ENCODE measurements at regions not wholly inside any gene's neighbourhood (a gene's known extent, or its start where the extent isn't known, plus 50 kb on each side); places are given as distances from the start of the nearest gene placed in this dataset.
"Not testable (repeated sequence)": the region's sequence is repeated elsewhere in the genome, so short reads cannot be mapped to it uniquely, and the experiment has no call there.

DNA sequence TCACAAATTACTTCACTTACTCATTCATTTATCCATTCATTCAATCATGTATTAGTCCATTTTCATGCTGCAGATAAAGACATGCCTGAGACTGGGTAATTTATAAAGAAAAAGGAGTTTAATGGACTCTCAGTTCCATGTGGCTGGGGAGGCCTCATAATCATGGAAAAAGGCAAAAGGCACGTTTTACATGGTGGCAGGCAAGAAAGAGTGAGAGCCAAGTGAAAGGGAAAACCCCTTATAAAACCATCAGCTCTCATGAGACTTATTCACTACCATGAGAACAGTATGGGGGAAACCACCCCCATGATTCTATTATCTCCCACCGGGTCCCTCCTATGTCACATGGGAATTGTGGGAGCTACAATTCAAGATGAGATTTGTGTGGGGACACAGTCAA, 452.0 kb downstream of the MIAT start:
- in situ Hi-C loops (cut with MboI; ENCODE audit: low sequenced_read_pairs) = not testable (repeated sequence)

DNA sequence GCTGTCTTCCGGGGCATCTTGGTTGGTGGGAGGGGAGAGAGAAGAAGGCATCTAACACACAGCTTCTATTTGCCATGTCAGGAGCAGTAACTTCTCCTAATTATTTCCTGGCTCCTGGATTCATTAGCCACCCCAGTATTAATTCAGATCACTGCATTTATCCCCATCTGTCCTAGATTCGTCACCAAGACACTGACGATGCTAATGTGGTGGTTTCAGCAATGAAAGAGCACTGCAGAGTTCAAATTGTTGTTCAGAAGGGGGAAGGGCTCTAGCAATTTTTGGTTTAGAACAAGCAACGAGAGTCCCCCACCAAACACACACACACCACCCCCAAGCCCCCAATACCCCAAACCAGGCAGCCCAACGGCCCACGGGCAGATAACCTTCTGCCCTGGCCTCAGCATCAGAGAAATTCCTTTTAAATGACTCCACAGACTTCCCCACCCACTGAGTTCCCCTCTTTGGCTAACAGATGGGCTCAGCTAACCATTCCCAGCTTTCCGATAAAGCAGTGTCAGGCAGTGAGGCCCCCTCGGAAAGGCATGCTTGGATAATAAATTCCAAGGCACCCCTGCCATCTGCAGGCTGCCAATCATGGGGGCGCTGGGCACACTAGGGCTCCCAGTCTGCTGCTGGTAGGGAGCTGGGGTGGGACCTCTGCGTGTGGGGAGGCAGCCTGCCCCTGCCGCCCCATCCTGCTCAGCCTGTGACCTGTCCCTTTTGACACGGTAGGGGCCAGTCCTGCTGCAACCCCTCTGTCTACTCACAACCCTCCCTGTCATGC, 453.5 kb downstream of the MIAT start:
- in situ Hi-C loops (cut with MboI; ENCODE audit: low sequenced_read_pairs) = no loop called here

DNA sequence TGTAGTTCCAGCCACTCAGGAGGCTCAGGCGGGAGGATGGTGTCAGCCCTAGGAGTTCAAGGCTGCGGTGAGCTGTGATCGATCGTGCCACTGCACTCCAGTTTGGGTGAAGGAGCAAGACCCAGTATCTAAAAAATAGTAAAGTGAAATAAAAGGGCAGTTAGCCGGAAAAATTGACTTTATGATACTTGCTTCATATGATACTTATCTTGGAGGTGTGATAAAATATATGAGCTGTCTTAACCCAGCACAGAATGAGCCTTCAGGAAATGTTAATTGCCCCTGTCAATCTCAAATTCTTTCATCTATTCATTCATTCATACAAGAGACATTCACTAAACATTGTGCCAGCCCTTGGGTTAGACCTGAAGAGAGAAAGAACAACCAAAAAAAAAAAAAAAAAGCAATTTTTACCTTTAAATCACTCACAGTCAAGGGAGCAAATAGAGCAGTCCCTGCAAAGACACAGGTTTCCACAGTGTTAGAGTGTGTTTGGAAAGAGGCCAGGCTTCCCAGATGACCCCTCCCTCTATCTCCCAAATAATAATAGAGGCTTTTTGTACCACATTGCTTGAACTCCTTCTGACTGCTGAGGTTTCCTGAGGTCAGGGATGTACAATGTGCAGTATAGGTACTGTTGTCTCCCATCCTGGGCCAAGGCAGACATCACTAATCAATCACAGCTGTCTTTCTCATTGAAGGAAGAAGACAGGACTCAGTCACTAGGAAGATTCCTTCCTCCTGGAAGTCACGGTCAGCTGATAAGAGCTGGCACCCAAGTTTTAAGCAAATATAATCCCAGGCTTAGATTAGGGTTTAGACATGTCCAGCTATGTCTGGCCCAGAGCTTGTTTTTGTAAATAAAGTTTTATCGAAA, 454.6 kb downstream of the MIAT start:
- in situ Hi-C loops (cut with MboI; ENCODE audit: low sequenced_read_pairs) = no loop called here

DNA sequence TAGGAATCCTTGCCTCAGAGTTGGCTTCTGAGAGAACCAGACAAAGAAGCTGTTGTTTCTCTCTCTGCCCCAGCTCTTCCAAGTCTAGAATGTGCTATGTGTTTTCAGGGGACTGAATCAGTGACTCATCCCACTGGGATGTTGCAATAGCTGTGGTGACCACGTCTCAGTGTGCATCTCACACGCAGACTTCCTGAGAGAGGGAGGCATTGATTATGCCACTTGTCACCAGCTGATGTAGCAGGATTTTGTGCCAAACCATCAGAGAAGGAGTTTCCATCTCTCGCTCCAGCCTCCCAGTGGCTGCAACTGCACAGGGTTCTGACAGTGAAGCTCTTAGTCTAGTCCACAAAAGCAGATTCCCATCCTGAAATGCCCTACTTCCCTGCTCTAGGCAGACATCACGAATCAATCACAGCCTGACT, 455.8 kb downstream of the MIAT start:
- in situ Hi-C loops (cut with MboI; ENCODE audit: low sequenced_read_pairs) = no loop called here

DNA sequence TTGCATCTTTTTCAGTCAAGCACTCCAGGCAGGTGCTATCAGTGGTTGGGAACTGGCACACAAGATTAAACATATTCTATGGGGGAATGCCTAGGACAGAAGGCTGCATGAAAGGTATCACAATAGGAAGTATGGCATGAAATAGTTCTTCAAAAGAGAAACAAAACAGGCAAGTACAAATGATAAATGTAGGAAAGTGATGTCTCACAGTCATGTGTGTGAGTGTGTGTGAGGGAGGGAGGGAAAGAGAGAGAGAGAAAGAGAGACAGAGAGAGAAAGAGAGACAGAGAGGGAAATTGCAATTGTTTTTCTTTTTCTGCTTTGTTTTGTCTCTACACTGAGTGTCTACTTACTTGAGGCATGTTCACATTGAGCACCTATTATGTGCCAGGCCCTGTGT, 456.3 kb downstream of the MIAT start:
- in situ Hi-C loops (cut with MboI; ENCODE audit: low sequenced_read_pairs) = no loop called here

DNA sequence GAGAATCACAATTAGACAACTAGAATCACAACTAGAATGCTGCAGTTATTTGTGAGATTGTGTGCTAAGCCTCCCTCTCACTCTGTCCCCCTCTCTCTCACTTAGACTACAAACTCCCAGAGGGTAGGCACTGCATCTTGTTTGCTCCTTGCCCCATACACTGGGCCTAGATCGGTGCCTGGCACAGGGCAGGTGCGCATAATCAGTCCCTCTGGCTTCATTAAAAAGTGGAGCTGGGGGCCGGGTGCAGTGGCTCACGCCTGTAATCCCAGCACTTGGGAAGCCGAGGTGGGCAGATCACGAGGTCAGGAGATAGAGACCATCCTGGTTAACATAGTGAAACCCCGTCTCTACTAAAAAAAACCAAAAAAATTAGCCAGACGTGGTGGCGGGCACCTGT, 456.8 kb downstream of the MIAT start:
- in situ Hi-C loops (cut with MboI; ENCODE audit: low sequenced_read_pairs) = no loop called here

DNA sequence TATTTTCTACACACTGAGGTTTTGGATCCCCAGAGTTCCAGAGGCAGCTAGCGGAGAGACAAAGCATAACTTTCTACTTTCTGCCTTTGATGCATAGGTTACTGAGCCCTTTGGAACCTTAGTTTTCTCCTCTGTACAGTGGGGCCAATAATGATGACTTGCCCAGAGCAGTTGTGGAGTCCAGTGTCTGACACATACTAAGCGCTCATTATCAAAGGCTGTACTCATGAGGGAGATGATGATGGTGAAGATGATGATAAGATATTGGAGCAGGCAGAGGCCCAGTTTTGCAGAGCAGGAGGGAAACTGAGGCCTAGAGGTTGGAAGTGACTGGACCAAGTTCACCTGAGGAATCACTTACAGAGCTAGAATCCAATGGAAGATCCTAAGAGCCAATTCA, 458.0 kb downstream of the MIAT start:
- in situ Hi-C loops (cut with MboI; ENCODE audit: low sequenced_read_pairs) = no loop called here

DNA sequence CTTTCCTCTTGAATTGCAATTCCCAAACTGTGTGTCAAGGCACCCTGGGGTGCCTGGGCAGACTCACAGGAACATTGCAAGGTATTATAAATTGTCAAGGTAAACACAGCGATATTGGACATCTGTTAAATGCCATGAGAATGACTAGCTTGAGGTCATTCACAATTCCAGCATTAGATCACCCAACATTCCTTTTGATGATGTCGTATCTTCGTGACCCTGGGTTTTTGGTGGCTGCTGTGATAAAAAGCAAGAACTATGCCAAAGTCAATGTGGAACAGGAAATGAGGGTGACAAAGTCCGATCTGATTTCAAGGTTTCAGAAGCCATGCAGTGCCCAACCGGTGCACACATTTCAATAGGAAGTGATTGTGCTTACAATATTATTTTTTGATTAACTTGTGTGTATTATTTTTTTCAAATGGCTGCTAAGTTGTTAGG, 458.4 kb downstream of the MIAT start:
- in situ Hi-C loops (cut with MboI; ENCODE audit: low sequenced_read_pairs) = no loop called here

DNA sequence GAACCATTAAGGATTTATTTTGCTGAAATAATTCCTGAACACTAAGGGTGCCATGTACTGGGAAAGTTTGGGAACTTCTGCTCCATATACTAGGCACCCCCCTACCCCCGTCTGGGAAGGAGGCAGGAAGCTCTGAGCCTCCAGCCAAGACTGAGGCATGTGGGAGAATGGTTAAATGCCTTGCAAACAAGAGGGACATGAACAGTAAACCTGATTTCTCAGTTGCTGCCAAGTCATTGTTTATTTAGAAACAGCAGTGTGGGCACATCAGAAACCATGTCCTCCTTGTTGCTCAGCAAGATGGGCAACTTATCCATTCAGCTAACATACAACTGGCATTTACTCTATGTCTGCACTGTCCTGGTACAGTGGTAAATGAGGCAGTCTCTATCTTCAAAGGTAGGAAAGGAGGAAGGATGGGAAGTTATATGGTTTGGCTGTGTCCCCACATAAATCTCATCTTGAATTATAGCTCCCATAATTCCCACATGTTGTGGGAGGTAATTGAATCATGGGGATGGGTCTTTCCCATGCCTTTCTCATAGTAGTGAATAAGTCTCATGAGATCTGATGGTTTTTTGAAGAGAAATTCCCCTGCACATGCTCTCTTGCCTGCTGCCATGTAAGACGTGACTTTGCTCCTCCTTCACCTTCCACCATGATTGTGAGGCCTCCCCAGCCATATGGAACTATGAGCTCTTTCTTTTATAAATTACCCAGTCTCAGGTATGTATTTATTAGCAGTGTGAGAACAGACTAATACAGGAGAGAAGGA, 459.1 kb downstream of the MIAT start:
- in situ Hi-C loops (cut with MboI; ENCODE audit: low sequenced_read_pairs) = no loop called here

DNA sequence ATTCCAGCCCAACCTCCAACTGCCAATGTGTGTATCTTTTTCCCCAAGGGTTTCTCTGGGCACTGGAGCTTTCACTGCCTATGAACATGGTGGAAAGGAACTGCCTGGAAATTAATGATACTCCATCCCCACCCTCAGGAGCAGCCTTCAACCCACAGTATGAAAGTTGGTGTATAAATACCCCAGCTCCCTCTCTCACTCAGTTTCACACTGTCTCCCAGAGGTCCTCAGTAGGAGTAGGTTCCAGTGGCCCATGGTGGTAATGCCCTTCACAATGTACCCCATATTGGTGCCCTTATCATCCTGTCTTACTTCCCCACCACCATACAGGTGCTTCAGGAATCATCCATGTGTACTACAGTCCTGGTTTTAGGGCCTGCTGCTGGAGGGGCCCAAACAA, 462.6 kb downstream of the MIAT start:
- in situ Hi-C loops (cut with MboI; ENCODE audit: low sequenced_read_pairs) = no loop called here

DNA sequence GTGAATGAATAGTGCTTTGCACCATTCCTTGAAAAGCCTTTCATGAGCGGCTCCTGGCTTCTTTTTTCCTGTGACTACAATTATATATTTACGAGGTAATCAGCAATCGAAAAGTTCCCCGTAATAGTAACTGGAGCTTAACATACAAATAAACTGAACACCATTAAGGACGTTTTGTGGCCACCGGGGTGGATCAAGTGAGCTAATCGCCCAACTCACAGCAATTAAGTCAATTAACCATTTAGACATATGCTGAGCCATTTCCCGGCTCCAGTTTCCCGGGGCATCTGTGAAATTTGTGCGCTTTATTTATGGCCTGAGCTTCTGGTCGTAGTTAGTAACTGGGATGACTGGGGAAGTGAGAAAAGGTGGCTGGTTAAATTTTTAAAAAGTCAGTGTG, 465.2 kb downstream of the MIAT start:
- in situ Hi-C loops (cut with MboI; ENCODE audit: low sequenced_read_pairs) = no loop called here

DNA sequence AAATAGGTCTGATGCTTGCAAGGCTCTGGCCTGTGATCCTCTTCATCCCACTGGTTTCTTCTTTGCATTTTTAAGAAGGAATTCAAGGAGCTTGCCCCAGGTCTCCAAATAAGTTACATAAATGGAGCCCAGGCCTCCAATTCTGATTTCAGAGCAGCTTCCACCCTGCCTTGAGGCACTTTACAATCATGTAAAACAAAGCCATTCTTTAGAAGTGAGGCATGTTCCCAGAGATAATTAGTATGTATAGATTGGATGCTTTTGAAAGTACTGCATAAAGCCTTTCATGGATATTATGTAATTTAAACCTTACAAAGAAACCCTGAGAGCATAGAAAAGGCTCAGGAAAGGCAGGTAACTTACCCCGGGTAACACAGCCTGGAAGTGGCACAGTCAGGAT, 466.5 kb downstream of the MIAT start:
- in situ Hi-C loops (cut with MboI; ENCODE audit: low sequenced_read_pairs) = no loop called here

DNA sequence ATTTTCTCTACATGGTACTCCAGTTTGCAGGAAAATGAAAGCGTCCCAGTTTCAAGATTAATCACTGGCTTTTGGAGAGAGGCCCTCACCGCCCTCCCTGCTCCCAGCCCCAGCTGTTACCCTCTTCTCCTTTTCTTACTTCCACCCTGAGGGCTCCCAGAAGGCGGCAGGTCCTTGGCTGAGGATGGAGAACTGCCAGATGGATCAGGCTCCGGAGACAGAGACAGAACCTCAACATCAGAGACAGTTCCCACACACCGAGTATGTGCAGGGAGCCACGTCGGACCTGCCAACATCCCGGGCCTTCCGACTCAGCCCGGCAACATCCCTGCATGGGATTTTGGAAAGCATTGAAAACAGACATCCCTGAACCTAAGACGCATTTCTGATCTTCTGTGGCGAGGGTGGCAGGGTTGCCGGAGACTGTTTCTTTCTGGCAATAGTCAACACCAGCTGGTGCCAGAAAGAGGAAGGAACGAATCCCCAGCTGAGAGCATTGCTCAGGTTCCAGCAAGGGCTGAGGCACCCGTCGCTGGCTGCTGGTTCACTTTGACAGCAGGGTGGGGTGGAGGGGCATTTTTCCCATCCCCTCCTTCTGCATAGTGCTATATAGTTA, 467.1 kb downstream of the MIAT start:
- in situ Hi-C loops (cut with MboI; ENCODE audit: low sequenced_read_pairs) = no loop called here

DNA sequence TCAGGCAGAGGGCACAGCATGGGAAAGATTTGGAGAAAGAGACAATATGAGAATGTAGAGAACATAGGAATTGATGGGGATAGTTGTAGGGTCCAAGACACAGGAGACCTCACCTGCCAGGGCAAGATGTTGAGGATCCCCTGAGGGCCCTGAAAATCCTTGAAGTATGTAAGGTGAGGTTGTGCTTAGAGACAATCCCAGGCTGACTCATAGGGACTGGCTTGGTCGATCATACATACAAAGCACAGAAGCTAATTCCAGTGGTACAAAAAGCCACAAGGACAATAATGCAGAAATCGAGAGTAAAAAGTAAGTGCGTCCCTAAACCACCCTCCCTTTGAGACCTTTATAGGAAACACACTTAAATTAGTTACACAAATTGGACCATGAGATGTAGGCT, 468.2 kb downstream of the MIAT start:
- in situ Hi-C loops (cut with MboI; ENCODE audit: low sequenced_read_pairs) = no loop called here

DNA sequence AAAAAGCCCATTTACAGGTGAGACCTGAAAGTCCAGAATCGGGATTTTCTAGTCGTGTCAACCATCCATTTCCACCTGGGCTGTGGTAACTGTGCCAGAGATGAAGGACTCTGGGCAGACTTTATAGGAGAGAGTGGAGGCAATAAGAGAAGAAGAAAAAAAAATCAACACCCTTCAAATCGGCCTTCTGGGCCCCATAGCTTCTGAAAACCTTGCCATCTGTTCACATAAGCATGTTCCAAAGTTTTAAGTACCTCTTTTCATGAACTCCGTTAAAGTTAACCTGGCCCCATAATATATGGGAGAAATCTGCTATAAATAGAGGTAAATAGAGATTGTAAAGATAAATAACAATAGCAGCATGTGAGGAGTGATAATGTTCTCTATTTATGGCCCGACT, 470.5 kb downstream of the MIAT start:
- in situ Hi-C loops (cut with MboI; ENCODE audit: low sequenced_read_pairs) = no loop called here

DNA sequence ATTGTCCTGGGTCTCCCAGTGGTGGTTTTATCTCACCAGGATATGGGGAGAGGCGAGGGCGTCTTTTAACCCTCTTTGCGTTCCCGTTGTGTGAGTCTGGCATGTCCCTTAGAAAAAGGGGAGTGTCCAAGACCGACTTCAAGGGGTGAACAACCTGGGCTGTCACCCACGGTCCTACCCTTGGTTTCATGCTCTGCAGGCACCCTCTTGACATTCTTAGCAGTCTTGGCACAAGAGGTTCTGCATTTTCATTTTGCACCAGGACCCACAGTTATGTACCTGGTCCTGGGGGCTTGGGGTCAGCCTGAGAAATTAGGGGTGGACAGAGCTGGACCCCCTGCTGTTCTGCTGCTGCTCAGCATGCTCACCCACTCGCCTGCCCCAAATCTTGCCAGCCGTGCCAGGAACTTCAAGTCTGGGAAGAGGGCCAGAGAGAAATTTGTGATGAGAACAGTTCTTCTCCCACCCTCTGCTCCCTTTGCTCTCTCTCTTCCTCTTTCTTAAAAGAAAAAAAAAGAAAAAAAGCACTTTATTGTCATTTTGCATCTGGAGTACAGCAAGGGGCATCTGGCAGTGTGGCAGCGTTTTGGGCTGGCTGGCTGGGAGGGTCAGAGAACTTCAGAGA, 471.2 kb downstream of the MIAT start:
- in situ Hi-C loops (cut with MboI; ENCODE audit: low sequenced_read_pairs) = no loop called here

DNA sequence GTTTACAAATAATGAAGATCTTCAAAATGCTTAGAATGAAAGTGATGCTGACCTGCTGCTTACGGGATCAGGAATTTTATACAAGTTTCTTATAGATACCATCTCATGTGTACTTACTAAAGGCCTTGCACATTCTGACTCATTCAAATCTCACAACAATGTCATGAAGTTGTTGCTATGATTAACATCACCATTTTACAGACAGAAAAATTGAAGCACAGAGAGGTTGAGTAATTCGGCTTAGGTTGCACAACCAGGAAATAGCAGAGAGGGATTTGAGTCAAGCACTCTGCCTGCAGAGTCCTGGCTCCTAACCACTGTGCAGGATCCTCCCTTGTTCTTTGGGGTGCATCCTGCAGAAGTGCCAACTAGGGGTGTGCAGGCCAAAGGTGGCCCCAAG, 471.9 kb downstream of the MIAT start:
- in situ Hi-C loops (cut with MboI; ENCODE audit: low sequenced_read_pairs) = no loop called here

DNA sequence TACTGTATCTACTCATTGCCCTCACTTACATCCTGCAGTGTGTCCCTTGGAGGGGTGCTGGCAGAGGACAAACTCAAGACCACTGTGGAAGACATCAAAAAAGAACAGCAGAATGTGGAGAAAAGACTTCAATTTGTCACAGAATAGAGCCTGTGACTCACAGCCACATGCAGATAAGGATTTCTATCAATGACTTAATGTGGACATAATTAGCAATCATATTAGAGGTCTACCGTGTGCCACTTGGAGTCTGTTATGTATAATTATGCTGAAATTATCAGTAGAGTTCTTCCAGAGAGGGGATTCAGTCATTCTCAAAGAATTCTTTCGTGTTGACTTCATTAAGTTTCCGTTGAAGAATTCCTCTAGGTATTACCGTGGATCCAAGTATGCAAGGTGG, 473.5 kb downstream of the MIAT start:
- in situ Hi-C loops (cut with MboI; ENCODE audit: low sequenced_read_pairs) = no loop called here

DNA sequence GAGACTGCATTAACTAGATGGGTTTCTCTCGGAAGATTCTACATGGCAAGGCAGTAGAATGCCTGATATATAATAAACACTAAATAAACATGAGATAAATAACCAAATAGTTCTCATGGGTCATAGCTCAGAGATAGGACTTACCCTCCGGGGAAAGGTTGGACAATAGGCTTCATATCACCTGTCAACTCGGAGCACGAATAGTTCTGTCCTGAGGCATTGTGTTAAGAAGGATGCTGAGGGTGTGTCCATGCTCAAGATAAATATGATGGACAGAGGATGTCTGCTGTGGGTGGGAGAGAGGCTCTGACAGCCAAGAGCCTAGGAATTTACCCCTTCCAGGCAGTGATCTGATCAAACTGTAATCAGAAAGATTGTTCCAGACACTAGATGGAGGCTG, 474.0 kb downstream of the MIAT start:
- in situ Hi-C loops (cut with MboI; ENCODE audit: low sequenced_read_pairs) = no loop called here

DNA sequence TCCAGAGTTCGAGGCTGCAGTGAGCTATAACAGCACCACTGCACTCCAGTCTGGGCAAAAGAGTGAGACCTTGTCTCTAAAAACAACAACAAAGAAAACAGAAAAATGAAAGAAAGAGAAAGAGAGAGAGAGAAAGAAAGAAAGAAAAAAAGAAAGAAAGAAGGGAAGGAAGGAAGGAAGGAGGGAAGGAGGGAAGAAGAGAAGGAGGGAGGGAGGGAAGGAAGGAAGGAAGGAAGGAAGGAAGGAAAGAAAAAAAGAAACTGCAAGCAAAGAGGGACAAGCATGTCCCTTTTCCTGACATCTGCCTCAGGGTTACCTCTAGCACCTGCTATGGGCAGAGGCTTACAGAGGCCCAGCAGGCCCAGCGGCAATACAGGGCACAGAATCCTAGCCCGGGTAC, 475.0 kb downstream of the MIAT start:
- in situ Hi-C loops (cut with MboI; ENCODE audit: low sequenced_read_pairs) = no loop called here

DNA sequence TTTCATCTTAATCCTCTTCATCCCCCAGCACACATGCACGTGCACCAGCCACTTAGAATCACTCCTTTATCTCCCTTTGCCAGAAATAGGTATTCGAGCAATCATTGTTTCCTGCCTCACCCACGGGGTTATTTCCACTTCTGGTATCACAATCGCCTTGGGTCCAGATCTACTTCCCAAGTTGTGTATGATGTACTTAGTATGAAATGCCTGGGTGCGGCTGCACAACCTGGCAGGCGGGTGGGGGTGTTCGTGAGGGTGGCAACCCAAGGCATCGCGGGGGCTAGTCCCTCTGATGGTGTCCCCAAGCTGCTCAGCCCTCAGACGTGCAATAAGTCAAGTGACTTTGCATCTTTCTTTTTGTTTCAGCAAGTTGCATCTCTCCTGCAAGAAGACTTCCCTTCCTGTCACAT, 475.6 kb downstream of the MIAT start:
- in situ Hi-C loops (cut with MboI; ENCODE audit: low sequenced_read_pairs) = no loop called here

Data from HL-60/S4 (cell line).